Suprapubic skin (tissue), 3 donors: ENCODE measurements at regions not wholly inside any gene's neighbourhood (a gene's known extent, or its start where the extent isn't known, plus 50 kb on each side); places are given as distances from the start of the nearest gene placed in this dataset.

Experiments used
- CTCF ChIP-seq, 2 donors: fragments of 200-600 bp in 1 of 2; fragments of 450-650 bp in 1 of 2; sonication (generic) in 1 of 2; IDR thresholded peaks; one replicate each; pipeline ENCODE4 v1.5.1; 2016 to 2019; ENCODE audit warnings: antibody characterized with exemption in 2 of 2, mild to moderate bottlenecking in 1 of 2, moderate library complexity in 1 of 2
- POLR2A ChIP-seq, 2 donors: fragments of 450-650 bp; IDR thresholded peaks; one replicate each; pipeline ENCODE4 v1.6.1; 2017; ENCODE audit warnings: antibody characterized with exemption in 2 of 2, mild to moderate bottlenecking in 2 of 2, moderate library complexity in 2 of 2

- TF ChIP-seq CTCF (IDR thresholded peaks at IDR 0.05) (no peak), POLR2A (IDR thresholded peaks at IDR 0.05) (no peak)
These were observed 199.6 kb downstream of the CXCL12 start for GRCh38 chr10:44185315-44185666.
